ENCODE measurements at regions not wholly inside any gene's neighbourhood (a gene's known extent, or its start where the extent isn't known, plus 50 kb on each side); places are given as distances from the start of the nearest gene placed in this dataset.
A peak's percentile ranks its signal among the peaks of the same experiment; 100 is the strongest.
"Not testable (repeated sequence)": the region's sequence is repeated elsewhere in the genome, so short reads cannot be mapped to it uniquely, and the experiment has no call there.

GRCh38 chr20:28562510-28562898 is 2695.0 kb upstream of the DEFB115 start:
- peak; percentile 40 for DNase-seq (ENCODE audit: low read depth)

DNA sequence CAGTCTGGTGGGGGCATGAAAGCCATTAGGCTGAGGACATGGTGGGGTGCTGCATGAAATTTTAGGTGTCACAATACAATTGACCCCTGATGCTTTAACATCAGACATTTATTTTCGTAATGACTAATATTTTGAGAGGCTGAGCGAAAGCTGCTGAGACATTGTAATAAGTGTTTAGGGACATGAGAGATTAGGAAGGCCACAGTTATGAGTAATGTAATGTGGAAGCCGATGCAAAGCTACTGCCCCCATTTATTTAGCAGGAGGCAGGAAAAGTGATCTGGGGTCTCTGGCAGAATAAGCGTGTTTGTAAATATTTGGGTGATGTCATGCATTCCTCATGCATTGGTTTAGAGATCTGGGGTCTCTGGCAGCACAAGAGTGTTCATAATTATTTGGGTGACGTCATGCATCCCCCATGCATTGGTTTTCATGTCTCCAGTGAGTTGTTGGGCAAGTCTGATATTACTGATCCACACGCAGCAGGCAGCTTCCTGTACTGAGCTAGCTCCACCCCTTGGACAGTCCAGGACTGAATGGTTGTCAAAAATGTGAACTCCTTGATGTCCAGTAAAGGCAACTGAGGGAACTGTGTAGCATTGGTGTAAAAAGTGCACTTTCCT is 2694.5 kb upstream of the DEFB115 start:
- DNase-seq (ENCODE audit: low read depth): not testable (repeated sequence)

DNA sequence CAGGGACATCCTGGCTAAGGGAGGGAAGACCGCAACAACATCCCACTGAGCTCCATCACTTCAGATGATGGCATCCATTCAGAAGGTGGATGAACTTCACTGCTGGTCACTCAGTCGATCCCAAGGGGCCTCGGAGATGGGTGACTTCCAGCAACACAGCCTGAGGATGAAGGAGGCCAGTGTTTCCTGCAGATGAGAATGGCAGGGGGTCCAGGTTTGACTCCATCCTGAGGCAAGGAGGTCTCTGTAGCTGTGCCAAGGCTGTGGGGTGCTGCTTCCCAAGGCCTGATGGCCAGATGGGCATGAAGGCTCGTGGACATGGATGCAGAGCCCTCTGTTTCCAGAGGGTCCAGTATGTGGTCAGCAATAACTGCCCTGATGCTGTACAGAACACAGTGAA is 2693.4 kb upstream of the DEFB115 start:
- not testable (repeated sequence) for DNase-seq (ENCODE audit: low read depth)

DNA sequence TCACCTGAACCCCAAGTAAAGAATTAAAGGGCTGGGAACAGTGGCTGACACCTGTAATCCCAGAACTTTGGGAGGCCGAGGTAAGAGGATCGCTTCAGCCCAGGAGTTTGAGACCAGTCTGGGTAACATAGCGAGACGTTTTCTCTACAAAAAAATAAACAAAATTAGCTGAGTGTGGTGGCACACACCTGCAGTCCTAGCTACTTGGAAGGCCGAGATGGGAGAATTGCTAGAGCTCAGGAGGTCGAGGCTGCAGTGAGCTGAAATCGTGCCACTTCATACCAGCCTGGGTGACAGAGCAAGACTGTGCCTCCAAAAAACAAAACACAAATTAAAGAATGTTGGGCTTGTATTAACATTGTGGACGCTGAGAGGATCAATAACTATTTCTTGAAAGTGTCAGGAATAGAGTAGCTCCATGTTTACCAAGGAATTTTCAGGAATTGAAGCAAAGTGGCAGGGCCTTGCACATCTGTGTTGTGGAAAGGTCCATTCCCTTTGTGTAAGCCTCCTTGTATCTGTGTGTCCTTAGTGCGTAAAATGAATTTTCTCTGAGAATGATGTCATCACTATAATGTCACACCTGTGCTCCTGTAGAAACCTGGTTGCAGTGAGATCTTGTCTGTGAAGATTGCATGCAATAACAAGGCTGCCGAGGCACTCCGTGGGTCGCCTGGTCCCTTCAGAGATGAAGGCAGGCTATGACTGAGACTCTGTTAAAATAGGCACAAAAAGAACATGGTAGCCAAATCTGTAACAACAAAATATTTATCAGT is 2692.6 kb upstream of the DEFB115 start:
- not testable (repeated sequence) for DNase-seq (ENCODE audit: low read depth)

- DNase-seq (ENCODE audit: low read depth): not testable (repeated sequence)
These were observed 2681.5 kb upstream of the DEFB115 start for GRCh38 chr20:28575991-28576390.

DNA sequence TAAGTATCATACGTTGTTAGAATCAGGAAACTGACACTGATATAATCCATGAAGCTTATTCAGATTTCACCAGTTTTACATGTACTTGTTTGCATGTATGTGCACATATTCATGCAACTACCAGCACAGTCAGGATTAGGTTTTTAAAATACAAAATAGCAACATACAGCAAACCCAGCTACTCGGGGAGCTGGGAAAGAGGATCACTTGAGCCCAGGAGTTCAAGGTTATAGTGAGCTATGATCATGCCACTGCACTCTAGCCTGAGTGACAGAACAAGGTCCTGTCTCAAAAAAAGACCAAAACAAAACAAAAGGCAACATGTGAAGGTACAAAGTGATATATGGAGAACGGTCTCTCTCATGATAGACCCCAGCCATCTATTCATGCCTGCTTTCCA is 2665.8 kb upstream of the DEFB115 start:
- DNase-seq (ENCODE audit: low read depth): not testable (repeated sequence)

DNA sequence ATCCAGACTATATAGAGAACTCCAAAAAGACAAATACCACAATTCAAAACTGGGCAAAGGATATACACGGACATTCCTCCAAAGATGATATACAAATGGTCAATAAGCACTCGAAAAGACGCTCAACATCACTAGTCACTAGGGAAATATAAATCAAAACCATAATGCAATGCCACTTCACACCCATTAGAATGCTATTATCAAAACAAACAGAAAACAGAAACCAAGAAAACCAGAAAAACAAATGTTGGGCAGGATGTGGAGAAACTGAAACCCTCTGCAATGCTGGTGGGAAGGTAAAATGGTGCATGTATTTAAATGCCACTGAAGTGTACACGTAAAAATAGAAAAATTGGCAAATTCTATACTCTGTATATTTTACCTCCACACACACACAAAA is 2664.1 kb upstream of the DEFB115 start:
- DNase-seq (ENCODE audit: low read depth): not testable (repeated sequence)

- DNase-seq (ENCODE audit: low read depth): not testable (repeated sequence)
These were observed 2663.0 kb upstream of the DEFB115 start for GRCh38 chr20:28594476-28594875.

- DNase-seq (ENCODE audit: low read depth): peak; percentile 56
These were observed 2655.5 kb upstream of the DEFB115 start for GRCh38 chr20:28602006-28602402.

DNA sequence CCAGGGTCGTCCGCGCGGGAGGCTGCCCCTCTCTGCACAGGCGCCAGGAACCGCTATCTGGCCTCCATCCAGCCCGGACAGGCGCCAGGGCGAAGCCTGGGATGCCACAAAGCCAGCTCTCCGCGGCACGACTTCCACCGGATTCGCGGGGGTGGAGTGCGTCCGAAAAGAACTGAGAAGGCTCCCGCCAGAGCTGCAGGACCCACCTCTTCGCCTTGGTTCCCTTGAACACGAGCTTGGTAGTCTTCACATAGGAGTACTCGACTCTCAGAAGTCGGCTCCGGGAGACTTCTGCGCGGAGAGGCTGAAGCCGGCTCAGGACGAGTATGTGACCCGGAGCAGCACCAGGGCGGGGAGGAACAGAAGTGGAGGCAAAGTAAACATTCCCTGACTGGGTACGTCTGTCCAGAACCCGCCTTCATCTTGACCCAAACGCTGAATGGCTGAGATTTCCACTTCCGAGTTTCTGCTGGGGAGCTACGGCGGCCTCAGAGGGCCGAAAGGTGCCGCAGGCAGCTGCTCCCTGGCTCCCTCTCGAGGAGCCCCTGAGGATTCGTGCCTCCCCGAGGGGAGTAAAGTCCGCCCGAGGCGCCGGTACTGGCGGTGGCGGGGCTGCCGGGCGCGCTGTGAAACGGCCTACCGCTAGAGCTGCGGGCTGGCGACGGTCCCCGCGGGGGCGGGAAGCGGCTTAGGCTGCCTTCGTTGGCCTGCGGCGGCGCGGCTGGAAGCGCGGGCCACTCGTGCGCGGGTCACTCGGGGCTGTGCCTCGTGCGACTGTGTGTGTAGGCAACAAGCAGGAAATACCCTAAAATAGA is 2654.9 kb upstream of the DEFB115 start:
- peak; percentile 89 for DNase-seq (ENCODE audit: low read depth)

- DNase-seq (ENCODE audit: low read depth): not testable (repeated sequence)
These were observed 2654.3 kb upstream of the DEFB115 start for GRCh38 chr20:28603218-28603577.

DNA sequence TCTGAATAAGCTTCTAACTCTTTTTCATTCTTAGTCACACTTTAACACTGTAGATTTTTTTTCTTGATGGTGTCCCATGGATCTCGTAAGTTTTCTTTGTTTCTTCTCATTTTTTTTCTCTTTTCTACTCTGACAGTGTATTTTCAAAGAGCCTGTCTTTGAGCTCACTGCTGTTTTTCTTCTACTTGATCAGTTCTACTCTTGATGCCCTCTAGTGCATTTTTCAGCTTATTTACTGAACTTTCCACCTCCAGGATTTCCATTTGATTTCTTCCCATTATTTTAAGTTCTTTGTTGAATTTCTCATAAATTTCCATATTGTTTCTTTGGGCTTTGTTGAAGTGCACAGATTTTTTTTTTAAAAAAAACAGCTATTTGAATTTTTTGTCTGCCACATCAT is 2641.1 kb upstream of the DEFB115 start:
- DNase-seq (ENCODE audit: low read depth): no peak

DNA sequence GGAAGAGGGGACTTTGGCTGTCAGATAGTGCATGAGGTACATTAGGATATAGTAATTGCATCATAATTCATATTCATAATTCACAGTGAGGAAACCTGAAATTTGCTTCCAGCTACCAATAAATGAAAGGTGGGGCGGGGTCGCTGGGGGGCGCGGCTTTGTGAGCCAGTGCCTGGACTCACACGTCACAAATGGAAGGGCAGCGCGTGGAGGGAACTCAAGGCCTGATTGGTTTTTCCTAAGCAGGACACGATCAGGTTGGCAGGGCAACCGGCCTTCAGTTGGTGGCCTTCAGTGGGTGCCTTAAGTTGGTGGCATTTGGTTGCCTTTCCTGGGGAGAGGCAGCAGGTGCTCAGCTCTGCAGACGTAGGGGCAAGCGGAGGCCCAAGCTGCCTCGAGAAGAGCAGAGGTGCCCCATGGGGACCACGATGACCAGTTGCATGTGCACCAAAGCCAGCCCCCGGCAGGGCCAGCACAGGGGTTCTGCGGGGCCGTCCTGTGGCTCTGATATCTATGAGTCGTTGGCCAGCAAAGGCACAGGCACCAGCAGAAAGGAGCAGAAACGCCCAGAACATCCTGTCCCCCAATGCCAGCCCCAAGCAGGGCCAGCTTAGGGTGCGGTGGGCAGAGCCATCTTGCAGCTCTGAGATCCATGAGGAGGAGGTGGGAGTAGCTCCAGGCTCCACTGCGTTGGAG is 2637.4 kb upstream of the DEFB115 start:
- DNase-seq (ENCODE audit: low read depth): not testable (repeated sequence)

GRCh38 chr20:28625112-28625511 is 2632.4 kb upstream of the DEFB115 start:
- not testable (repeated sequence) for DNase-seq (ENCODE audit: low read depth)

- DNase-seq (ENCODE audit: low read depth): not testable (repeated sequence)
These were observed 2616.6 kb upstream of the DEFB115 start for GRCh38 chr20:28640831-28641230.
